ENCODE measurements at regions not wholly inside any gene's neighbourhood (a gene's known extent, or its start where the extent isn't known, plus 50 kb on each side); places are given as distances from the start of the nearest gene placed in this dataset.

DNA sequence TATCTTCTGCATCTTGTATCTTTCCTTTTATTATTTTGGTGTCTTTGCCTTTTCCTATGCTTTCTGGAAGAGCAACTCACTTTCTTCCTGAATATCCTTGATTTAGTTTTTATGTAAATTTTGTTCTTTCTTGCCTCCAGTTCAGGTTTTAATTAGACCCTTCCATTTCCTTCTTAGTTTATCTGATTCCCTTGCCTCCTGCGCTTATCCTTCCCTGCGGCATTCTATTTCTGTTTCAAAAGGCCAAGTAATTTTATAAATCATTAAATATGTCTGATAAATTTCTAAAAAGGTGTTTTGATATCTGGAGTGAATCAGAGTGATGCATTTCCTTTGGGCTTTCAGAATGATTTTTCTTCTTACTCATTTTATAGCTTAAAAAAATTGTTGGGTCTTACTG is 167.7 kb upstream of the WDR11 start:
- DNase-seq (ENCODE audit: low read depth in 2 of 2) = no peak
- H3K4me3 ChIP-seq (replicated peaks in 1 of 2; ENCODE audit: low read depth in 2 of 2, low read length in 2 of 2) = no peak overlapping the region
- TF ChIP-seq, protein P1, sequence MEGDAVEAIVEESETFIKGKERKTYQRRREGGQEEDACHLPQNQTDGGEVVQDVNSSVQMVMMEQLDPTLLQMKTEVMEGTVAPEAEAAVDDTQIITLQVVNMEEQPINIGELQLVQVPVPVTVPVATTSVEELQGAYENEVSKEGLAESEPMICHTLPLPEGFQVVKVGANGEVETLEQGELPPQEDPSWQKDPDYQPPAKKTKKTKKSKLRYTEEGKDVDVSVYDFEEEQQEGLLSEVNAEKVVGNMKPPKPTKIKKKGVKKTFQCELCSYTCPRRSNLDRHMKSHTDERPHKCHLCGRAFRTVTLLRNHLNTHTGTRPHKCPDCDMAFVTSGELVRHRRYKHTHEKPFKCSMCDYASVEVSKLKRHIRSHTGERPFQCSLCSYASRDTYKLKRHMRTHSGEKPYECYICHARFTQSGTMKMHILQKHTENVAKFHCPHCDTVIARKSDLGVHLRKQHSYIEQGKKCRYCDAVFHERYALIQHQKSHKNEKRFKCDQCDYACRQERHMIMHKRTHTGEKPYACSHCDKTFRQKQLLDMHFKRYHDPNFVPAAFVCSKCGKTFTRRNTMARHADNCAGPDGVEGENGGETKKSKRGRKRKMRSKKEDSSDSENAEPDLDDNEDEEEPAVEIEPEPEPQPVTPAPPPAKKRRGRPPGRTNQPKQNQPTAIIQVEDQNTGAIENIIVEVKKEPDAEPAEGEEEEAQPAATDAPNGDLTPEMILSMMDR (IDR thresholded peaks at IDR 0.05; ENCODE audit: low read depth, low read length) = no peak

GRCh38 chr10:120684226-120684625 is 166.9 kb upstream of the WDR11 start:
- TF ChIP-seq, protein P1 (IDR thresholded peaks at IDR 0.05; ENCODE audit: low read depth, low read length) = no peak
- DNase-seq (ENCODE audit: low read depth in 2 of 2) = no peak
- no peak overlapping the region for H3K4me3 ChIP-seq (replicated peaks in 1 of 2; ENCODE audit: low read depth in 2 of 2, low read length in 2 of 2)

DNA sequence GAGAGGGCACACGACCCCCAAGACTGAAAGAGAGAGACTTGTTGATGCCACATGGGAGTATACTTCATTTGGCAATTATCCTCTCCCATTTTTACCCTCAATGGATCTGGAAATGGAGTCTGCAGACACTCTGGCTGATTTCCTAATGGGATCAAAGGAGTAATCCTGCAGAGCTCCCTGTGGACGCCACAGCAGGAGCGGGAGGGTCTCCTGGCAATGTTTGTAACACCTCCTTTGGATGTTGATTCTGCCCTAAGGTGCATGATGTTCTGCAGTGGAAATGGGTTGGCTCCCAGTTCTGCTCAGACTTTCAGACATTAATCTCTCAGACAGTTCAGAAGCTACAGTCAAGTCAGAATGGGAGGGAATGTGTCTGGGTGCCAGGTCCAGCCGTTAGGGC is 166.0 kb upstream of the WDR11 start:
- H3K4me3 ChIP-seq (replicated peaks in 1 of 2; ENCODE audit: low read depth in 2 of 2, low read length in 2 of 2) = no peak overlapping the region
- no peak for DNase-seq (ENCODE audit: low read depth in 2 of 2)
- TF ChIP-seq, protein P1 (IDR thresholded peaks at IDR 0.05; ENCODE audit: low read depth, low read length) = no peak

GRCh38 chr10:120688928-120689327 is 162.2 kb upstream of the WDR11 start:
- DNase-seq (ENCODE audit: low read depth in 2 of 2) = no peak
- TF ChIP-seq, protein P1 (IDR thresholded peaks at IDR 0.05; ENCODE audit: low read depth, low read length) = no peak
- H3K4me3 ChIP-seq (replicated peaks in 1 of 2; ENCODE audit: low read depth in 2 of 2, low read length in 2 of 2) = no peak overlapping the region

- no peak overlapping the region for H3K4me3 ChIP-seq (replicated peaks in 1 of 2; ENCODE audit: low read depth in 2 of 2, low read length in 2 of 2)
- no peak for DNase-seq (ENCODE audit: low read depth in 2 of 2)
- TF ChIP-seq, protein P1 (IDR thresholded peaks at IDR 0.05; ENCODE audit: low read depth, low read length) = no peak
Observed at GRCh38 chr10:120689777-120690529, 161.2 kb upstream of the WDR11 start.

DNA sequence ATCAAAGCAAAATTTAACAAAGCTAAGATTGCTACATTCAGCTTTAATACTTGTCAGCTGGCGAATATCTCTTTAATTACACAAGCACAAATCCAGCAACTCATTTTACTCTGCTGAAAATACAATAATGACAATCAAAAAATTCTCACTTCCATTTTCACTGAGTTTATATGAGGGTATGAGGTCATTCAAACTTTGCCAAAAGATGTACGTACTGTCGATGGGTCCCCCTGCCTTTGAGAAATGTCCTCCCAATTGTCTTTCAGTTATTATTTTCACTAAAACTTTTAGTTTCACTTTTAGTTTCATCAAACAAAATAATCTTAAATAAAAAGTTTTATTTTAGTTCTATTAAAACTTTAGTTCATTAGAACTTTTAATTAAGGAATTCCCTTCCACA is 159.5 kb upstream of the WDR11 start:
- TF ChIP-seq, protein P1 (IDR thresholded peaks at IDR 0.05; ENCODE audit: low read depth, low read length) = no peak
- no peak for DNase-seq (ENCODE audit: low read depth in 2 of 2)

GRCh38 chr10:120700426-120700825 is 150.7 kb upstream of the WDR11 start:
- TF ChIP-seq, protein P1 (IDR thresholded peaks at IDR 0.05; ENCODE audit: low read depth, low read length) = no peak
- DNase-seq (ENCODE audit: low read depth in 2 of 2) = no peak
- no peak overlapping the region for H3K4me3 ChIP-seq (replicated peaks in 1 of 2; ENCODE audit: low read depth in 2 of 2, low read length in 2 of 2)

More for the DNA sequence above, 159.5 kb upstream of the WDR11 start:
- no peak overlapping the region for H3K4me3 ChIP-seq (replicated peaks in 1 of 2; ENCODE audit: low read depth in 2 of 2, low read length in 2 of 2)
